ENCODE measurements at regions not wholly inside any gene's neighbourhood (a gene's known extent, or its start where the extent isn't known, plus 50 kb on each side); places are given as distances from the start of the nearest gene placed in this dataset.

GRCh38 chr5:13215370-13215769 is 729.1 kb downstream of the DNAH5 start:
- Mint-ChIP-seq H3K27me3 (ENCODE audit: insufficient read depth, low read depth, poor library complexity) (peaks cover under 1% of the 10 kb centered on the region), H3K9me3 (no peaks in the 10 kb centered on the region), H3K4me3 (no peak overlapping the region), H3K4me1 (no peaks in the 10 kb centered on the region), H3K36me3 (ENCODE audit: low read depth) (no peaks in the 10 kb centered on the region), H3K27ac (no peak overlapping the region)
- H3K4me1 ChIP-seq (ENCODE audit: insufficient read depth): no peaks in the 10 kb centered on the region
- no peaks in the 10 kb centered on the region for H3K27me3 ChIP-seq (ENCODE audit: insufficient read depth)
- no peak overlapping the region for H2AFZ ChIP-seq
- peaks cover 6% of the 10 kb centered on the region; the same call in 1 of the 2 replicates for H3K9me2 ChIP-seq (ENCODE audit: insufficient read depth)
- H3K79me2 ChIP-seq (replicated peaks; ENCODE audit: insufficient read depth): no peaks in the 10 kb centered on the region
- H3F3A ChIP-seq (replicated peaks; ENCODE audit: low read depth): no peaks in the 10 kb centered on the region
- no peak overlapping the region for H3K27ac ChIP-seq (ENCODE audit: low read depth)
- no peak overlapping the region for H3K4me2 ChIP-seq
- TF ChIP-seq, protein P1, sequence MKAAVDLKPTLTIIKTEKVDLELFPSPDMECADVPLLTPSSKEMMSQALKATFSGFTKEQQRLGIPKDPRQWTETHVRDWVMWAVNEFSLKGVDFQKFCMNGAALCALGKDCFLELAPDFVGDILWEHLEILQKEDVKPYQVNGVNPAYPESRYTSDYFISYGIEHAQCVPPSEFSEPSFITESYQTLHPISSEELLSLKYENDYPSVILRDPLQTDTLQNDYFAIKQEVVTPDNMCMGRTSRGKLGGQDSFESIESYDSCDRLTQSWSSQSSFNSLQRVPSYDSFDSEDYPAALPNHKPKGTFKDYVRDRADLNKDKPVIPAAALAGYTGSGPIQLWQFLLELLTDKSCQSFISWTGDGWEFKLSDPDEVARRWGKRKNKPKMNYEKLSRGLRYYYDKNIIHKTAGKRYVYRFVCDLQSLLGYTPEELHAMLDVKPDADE (IDR thresholded peaks at IDR 0.05): no peak
- no peak for TF ChIP-seq CREB1 (CRISPR knock-in tag; IDR thresholded peaks at IDR 0.05; ENCODE audit: low read depth)
- no peak for TF ChIP-seq ZNF331 (CRISPR knock-in tag; IDR thresholded peaks at IDR 0.05; ENCODE audit: low read depth)
- no peak for TF ChIP-seq POLR2AphosphoS5 (IDR thresholded peaks at IDR 0.05; ENCODE audit: low read depth)
- TF ChIP-seq CTCF (conservative IDR thresholded peaks at IDR 0.05; ENCODE audit: low read depth in 2 of 2): no peak
- no peak for TF ChIP-seq REST (IDR thresholded peaks at IDR 0.05; ENCODE audit: unreplicated experiment)
- no peak for TF ChIP-seq NANOG (IDR thresholded peaks at IDR 0.05; ENCODE audit: borderline replicate concordance)
- TF ChIP-seq EZH2 (IDR thresholded peaks at IDR 0.05; ENCODE audit: low read depth, unreplicated experiment): no peak
- no peak for TF ChIP-seq ZNF462 (CRISPR knock-in tag; IDR thresholded peaks at IDR 0.05)
- TF ChIP-seq EZH2phosphoT487 (IDR thresholded peaks at IDR 0.05; ENCODE audit: unreplicated experiment): no peak
- no peak for TF ChIP-seq ZNF114 (CRISPR knock-in tag; IDR thresholded peaks at IDR 0.05)
- ATAC-seq (no peak), DNase-seq (ENCODE audit: low spot score) (no peak)
- H3K4me3 ChIP-seq: no peak overlapping the region
- no peaks in the 10 kb centered on the region for H4K20me1 ChIP-seq (replicated peaks; ENCODE audit: insufficient read depth)
- H3K36me3 ChIP-seq (ENCODE audit: insufficient read depth): no peaks in the 10 kb centered on the region

All from GM23338 (cell line).